SH-SY5Y (cell line): ENCODE measurements at regions not wholly inside any gene's neighbourhood (a gene's known extent, or its start where the extent isn't known, plus 50 kb on each side); places are given as distances from the start of the nearest gene placed in this dataset.

ENCODE experiments used
- GATA2 ChIP-seq: IDR thresholded peaks from 2 replicates; pipeline ENCODE4 v1.6.1; 2011; ENCODE audit warnings: mild to moderate bottlenecking, low read depth, low read length
- GATA3 ChIP-seq: IDR thresholded peaks from 2 replicates; pipeline ENCODE4 v1.6.1; 2011; ENCODE audit warnings: low read depth, mild to moderate bottlenecking, low read length, moderate library complexity

DNA sequence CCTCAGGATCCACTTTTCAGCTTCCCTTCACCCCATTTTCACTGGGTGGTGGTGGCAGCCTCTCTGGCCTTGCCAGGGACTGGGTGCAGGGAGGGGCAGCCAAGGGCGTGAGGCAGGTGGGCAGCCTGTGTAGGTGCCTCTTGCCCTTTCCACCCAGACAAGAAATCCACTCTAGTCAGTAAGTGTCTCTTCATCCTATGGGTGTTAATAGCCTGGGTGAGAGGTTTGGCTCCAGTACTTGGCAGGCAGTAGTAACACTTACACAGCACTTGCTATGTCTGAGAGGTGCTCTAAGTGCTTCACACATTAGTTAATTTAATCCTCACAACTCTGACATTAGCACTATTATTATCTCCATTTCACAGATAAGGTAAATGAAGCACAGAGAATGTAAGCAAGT lies 171.9 kb downstream of the EMP1 start:
- TF ChIP-seq GATA2 (no peak), GATA3 (no peak)

- no peak for TF ChIP-seq GATA2
- TF ChIP-seq GATA3: no peak
Measured at GRCh38 chr12:13367973-13368372, 171.4 kb downstream of the EMP1 start.

DNA sequence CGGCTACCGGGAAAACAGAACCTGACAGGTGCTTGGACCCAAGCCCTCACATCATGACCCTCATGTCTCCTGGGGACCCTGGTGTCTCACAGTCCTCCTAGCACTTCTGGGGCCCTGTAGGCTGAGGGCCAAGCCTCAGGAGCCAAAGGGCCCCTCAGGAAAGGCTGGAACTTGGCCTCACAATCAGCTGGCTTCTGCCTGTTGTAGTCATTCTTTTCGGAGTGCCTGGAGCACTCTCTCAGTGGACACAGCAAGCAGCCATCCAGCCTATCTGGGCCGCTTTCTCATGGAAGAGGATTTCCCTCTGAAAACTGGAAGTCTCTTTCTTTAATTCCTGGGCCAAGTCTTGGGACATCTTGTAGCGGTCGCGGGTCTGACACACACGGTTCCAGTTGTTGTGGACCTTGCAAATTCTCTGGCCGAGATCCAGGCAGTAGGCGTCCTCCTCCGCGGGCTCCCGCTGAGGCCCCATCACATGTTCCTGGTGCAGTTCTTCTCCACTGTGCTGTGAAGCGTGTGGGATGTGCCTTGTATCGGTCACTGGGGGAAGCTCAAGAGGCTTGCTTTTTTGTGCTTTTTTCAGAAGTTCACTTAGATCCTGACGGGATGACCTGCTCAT lies 169.3 kb downstream of the EMP1 start:
- TF ChIP-seq GATA2: no peak
- no peak for TF ChIP-seq GATA3

GRCh38 chr12:13362260-13362841 lies 165.8 kb downstream of the EMP1 start:
- no peak for TF ChIP-seq GATA3
- no peak for TF ChIP-seq GATA2

DNA sequence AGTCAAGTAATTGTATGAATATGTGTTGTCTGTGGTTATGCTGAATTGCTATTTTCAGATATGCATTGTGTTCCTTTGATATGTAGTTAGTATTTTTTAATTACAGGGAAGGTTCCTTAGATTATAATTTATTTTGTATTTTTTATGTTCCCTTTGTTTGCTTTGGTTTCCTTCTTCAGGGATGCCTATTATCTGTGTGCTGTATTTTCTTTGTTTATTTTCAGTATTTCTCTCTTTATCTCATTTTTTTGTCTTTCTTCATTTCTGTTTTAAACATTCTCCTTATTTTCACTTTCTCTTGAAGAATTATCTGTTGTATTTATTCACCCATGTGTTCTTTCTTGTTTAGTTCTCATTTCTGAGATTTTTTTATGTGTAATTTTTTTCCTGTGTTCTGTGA lies 163.1 kb downstream of the EMP1 start:
- TF ChIP-seq GATA3 (no peak), GATA2 (no peak)

DNA sequence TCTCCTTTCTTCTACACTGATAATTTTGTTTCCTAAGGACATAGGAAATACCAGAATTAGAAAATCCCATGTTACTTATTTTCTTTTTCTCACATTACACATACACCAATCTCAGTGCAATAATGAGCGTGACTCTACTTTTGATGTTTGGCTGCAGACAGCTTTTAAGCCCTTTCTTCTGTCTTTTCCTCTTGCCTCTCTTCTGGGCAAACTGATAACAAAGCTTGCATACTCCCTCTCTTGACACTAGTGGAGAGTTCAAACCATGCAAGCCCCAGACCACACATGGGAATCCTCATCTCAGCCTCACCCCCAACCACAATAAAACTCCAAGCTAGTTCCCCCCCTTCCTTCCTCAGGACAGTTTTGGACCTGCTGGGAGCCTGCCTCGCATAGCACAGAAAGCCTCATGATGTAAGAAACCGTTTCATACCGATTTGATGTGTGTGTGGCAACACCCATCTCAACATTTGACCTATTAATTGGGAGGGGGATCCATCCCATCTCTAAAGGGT lies 161.9 kb downstream of the EMP1 start:
- no peak for TF ChIP-seq GATA3
- no peak for TF ChIP-seq GATA2

DNA sequence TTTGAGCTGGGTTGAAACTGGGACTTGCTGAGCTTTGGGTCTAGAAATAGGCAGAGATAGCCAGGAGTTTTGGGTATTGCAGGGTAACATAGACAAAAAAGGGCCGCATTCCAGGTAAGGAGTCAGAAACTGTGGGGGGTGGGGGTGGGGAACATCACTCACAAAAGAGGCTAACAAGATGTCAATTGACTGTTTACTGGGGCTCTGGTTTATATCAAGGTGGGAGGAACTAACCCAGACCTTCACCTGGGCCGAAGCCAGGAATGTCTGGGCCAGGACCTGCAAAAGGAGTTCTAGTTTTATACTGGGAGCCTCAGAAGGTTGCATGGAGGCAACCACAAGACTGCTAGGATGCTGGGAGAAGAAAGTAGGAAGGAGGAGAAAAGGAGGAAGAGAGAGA lies 154.4 kb downstream of the EMP1 start:
- TF ChIP-seq GATA2 (no peak), GATA3 (no peak)

DNA sequence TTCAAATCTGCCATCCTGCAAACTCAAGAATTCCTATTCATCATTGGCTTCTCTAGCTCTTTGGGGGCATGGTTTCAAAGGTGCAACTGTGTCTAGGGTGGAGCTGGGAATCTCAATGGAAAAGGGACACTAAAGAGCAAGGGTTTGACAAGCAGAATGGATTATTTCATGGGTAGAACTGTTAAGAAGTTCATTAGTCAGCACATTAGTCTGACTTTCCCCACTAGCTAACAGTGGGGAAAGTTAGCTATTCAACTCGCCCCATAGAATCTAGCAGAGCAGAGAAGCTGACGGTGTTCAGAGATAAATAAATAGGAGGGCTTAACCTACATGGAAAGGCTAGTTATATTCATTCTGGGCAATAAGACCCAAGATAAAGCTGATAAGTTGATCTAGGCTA lies 153.9 kb downstream of the EMP1 start:
- TF ChIP-seq GATA3: no peak
- TF ChIP-seq GATA2: no peak

DNA sequence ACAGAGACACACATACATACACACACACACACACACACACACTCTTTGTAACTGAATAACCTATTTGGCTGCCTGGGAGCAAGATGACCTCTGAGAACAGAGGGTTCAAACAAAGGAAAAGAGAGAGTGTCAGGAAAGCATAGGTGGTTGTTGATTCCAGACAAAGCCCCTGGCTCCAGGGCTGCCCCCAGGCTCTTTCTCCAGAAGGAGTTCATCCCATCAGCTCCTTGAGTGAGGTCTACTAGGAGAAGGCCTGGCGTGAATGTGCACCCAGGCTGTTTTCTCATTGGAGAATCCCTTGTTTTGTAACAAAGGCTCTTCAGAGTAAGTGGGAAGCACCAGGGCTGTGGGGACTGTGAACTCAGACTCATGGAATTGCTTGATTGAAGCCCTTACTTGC lies 151.9 kb downstream of the EMP1 start:
- TF ChIP-seq GATA3 (no peak), GATA2 (no peak)

GRCh38 chr12:13347241-13348043 lies 150.9 kb downstream of the EMP1 start:
- TF ChIP-seq GATA3: no peak
- no peak for TF ChIP-seq GATA2

DNA sequence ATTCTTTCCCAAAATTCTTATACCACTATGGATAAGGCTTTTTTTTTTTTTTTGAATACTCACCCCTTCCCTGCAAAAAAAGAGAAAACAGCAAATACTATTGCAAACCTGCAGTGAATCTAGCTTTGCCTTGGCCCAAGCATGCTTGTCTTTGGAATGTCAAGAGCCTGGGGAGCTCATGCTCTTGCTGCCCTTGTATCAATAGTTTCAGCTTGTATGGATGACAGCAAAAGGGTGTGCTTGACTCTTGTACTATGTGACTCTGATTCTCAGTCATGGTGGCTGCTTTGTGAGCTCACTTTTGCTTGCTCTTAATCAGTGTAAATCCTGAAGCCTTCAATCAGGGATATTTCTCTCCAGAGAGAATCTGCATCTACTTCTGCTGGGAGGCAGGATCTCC lies 149.2 kb downstream of the EMP1 start:
- no peak for TF ChIP-seq GATA2
- TF ChIP-seq GATA3: no peak

DNA sequence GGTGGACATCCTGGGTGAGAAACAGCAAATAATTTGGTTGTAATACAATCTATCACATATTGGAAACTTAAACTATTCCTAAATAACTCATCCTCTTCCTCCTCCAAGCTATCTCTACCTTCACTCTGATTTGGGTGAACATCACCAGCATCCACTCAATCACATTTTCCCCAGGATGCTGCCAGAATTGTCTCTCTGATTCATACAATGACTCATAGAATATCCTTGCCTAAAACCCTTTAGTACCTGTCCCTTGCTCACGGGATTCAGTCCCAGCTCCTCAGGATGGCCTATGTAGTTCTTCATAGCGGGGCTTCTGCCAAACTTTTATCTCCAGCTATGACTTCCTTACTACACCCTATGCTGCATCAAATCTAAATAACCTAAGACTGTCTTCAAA lies 146.8 kb downstream of the EMP1 start:
- TF ChIP-seq GATA3 (no peak), GATA2 (no peak)

DNA sequence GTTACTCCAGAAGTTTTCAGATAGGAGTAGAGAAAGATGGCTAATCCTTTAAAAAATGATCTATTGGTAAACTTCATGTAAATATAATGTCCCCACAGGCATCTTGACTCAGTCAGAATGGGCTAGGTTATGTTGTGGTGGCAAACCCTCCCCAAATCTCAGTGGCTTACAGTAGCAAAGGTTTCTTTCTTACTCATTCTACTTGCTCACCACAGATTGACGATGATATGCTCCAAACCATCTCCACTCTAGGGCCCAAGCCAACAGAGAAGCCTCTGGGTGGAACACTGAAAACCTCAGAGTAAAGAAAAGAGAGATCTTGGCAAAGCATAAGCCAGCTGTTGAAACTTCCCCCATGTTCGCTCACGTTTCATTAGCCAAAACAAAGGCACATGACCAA lies 146.4 kb downstream of the EMP1 start:
- no peak for TF ChIP-seq GATA3
- TF ChIP-seq GATA2: no peak

DNA sequence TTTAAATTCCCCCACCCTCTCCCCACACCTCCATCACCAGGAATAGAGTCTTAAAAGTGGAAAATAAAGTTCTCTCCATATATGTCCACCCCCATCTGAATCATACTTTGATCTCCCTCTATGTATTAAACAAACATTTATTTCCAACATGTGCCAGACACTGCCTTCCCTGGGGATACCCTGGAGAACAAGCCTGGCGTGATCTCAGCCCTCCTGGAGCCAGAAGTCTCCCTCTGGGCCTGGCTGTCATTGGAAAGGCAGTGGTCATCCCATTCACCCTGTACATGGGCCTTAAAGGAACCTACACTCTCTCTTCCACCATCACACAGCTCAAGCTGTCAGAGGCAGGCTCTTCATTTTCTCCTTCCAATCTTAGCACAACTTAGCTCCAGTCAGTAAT lies 143.6 kb downstream of the EMP1 start:
- TF ChIP-seq GATA3: no peak
- TF ChIP-seq GATA2: no peak

- TF ChIP-seq GATA2: no peak
- TF ChIP-seq GATA3: no peak
Measured at GRCh38 chr12:13339538-13339937, 143.0 kb downstream of the EMP1 start.

DNA sequence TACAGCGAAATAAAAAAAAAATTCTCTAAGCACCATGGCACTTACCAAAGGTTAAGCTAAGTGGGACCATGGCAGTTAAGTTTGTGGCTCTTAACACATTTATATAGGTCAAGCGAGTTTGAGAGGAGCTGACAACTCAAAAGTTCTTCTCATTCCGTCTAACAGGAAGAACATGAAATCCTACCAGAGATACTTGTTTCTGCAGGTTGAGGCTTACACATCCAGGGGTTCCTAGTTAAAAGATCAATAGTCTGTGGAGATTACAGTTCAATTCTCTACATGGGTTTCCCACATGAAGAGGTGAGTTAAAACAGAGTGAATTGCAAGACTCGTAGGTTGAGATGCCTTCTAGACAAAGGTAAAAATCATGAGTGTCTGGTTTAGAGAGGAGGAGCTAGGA lies 142.6 kb downstream of the EMP1 start:
- TF ChIP-seq GATA2 (no peak), GATA3 (no peak)
